WTC11 (cell line): ENCODE measurements at regions not wholly inside any gene's neighbourhood (a gene's known extent, or its start where the extent isn't known, plus 50 kb on each side); places are given as distances from the start of the nearest gene placed in this dataset.

Experiments used
- ATAC-seq: fragments of 200-7000 bp; cut with Tn5 transposase; 2 replicates; pipeline ENCODE4 v1.10.0; 2021; ENCODE audit warnings: mild to moderate bottlenecking, moderate library complexity
- CTCF ChIA-PET: fragments of 300-600 bp; sonication (Branson Sonifier 250); formaldehyde crosslinking; loops from one replicate; lab custom pipeline; 2021; ENCODE audit warnings: antibody characterized with exemption; lab: Charles Lee
- POLR2A ChIA-PET: fragments of 350-600 bp; sonication (Branson Sonifier 250); formaldehyde crosslinking; loops from one replicate; lab custom pipeline; 2021; ENCODE audit warnings: antibody characterized with exemption; lab: Charles Lee
- DNase-seq: peaks from one replicate; pipeline ENCODE4 v3.0.0; 2021; ENCODE audit warnings: low spot score
- H3K27ac Mint-ChIP-seq: 2 replicates; pipeline ENCODE4 v1.8.0; 2021; ENCODE audit warnings: mixed read lengths
- H3K27me3 Mint-ChIP-seq: 2 replicates; pipeline ENCODE4 v1.8.0; 2021; ENCODE audit warnings: low read depth, mild to moderate bottlenecking, moderate library complexity, mixed read lengths
- H3K36me3 Mint-ChIP-seq: 2 replicates; pipeline ENCODE4 v1.8.0; 2021; ENCODE audit warnings: mixed read lengths
- H3K4me1 Mint-ChIP-seq: 2 replicates; pipeline ENCODE4 v1.8.0; 2022; ENCODE audit warnings: mixed read lengths
- H3K4me3 Mint-ChIP-seq: 2 replicates; pipeline ENCODE4 v1.8.0; 2021; ENCODE audit warnings: mild to moderate bottlenecking, moderate library complexity, mixed read lengths
- H3K9me3 Mint-ChIP-seq: 2 replicates; pipeline ENCODE4 v1.8.0; 2021; ENCODE audit warnings: mixed read lengths
- AR ChIP-seq: fragments of 250-450 bp; sonication (Bioruptor Pico); IDR thresholded peaks from 2 replicates; pipeline ENCODE4 v1.9.0; 2021; ENCODE audit warnings: mild to moderate bottlenecking
- ATF1 ChIP-seq: sonication (generic); formaldehyde crosslinking; IDR thresholded peaks from 2 replicates; pipeline ENCODE4 v1.8.1; 2023; ENCODE audit warnings: mild to moderate bottlenecking, moderate library complexity, missing genetic modification reagents
- CBFB ChIP-seq: sonication (generic); formaldehyde crosslinking; IDR thresholded peaks from 2 replicates; pipeline ENCODE4 v1.8.1; 2022; ENCODE audit warnings: mild to moderate bottlenecking, low read depth, missing genetic modification reagents
- CTCF ChIP-seq: fragments of 200-600 bp; IDR thresholded peaks from 2 replicates; pipeline ENCODE4 v1.8.0; 2022; ENCODE audit warnings: antibody characterized with exemption
- ELF4 ChIP-seq: sonication (generic); formaldehyde crosslinking; IDR thresholded peaks from 2 replicates; pipeline ENCODE4 v1.8.1; 2022; ENCODE audit warnings: low read depth, mild to moderate bottlenecking, moderate library complexity, missing genetic modification reagents
- FOXJ3 ChIP-seq: sonication (generic); formaldehyde crosslinking; IDR thresholded peaks from 2 replicates; pipeline ENCODE4 v1.9.0; 2021; ENCODE audit warnings: missing genetic modification reagents, mild to moderate bottlenecking, borderline replicate concordance
- KAT7 ChIP-seq: sonication (generic); formaldehyde crosslinking; IDR thresholded peaks from 2 replicates; pipeline ENCODE4 v1.8.1; 2023; ENCODE audit warnings: missing genetic modification reagents, mild to moderate bottlenecking, borderline replicate concordance
- MYBL2 ChIP-seq: sonication (generic); formaldehyde crosslinking; IDR thresholded peaks from 2 replicates; pipeline ENCODE4 v1.8.1; 2023; ENCODE audit warnings: mild to moderate bottlenecking, moderate library complexity, missing genetic modification reagents
- NR2C2 ChIP-seq: sonication (generic); formaldehyde crosslinking; IDR thresholded peaks from 2 replicates; pipeline ENCODE4 v1.8.0; 2022; ENCODE audit warnings: mild to moderate bottlenecking, missing genetic modification reagents
- OVOL2 ChIP-seq: fragments of 250-450 bp; sonication (Bioruptor Pico); IDR thresholded peaks from 2 replicates; pipeline ENCODE4 v1.9.0; 2021; ENCODE audit warnings: mild to moderate bottlenecking, borderline replicate concordance
- PRRX2 ChIP-seq: fragments of 250-450 bp; sonication (Bioruptor Pico); IDR thresholded peaks from 2 replicates; pipeline ENCODE4 v1.8.0; 2021; ENCODE audit warnings: mild to moderate bottlenecking
- RORB ChIP-seq: fragments of 250-450 bp; sonication (Bioruptor Pico); IDR thresholded peaks from 2 replicates; pipeline ENCODE4 v1.9.0; 2021; ENCODE audit warnings: mild to moderate bottlenecking
- SMAD3 ChIP-seq: sonication (generic); formaldehyde crosslinking; IDR thresholded peaks from 2 replicates; pipeline ENCODE4 v1.8.0; 2022; ENCODE audit warnings: missing genetic modification reagents, mild to moderate bottlenecking, borderline replicate concordance
- ZBTB21 ChIP-seq: sonication (generic); formaldehyde crosslinking; IDR thresholded peaks from 2 replicates; pipeline ENCODE4 v1.8.1; 2023; ENCODE audit warnings: mild to moderate bottlenecking, missing genetic modification reagents, borderline replicate concordance
- ZNF232 ChIP-seq: sonication (generic); formaldehyde crosslinking; IDR thresholded peaks from 2 replicates; pipeline ENCODE4 v1.8.0; 2022; ENCODE audit warnings: mild to moderate bottlenecking, missing genetic modification reagents
- ZNF396 ChIP-seq: fragments of 250-450 bp; sonication (Bioruptor Pico); IDR thresholded peaks from 2 replicates; pipeline ENCODE4 v1.8.0; 2021; ENCODE audit warnings: mild to moderate bottlenecking, moderate library complexity, borderline replicate concordance
- ZNF416 ChIP-seq: fragments of 250-450 bp; sonication (Bioruptor Pico); IDR thresholded peaks from 2 replicates; pipeline ENCODE4 v1.9.0; 2021; ENCODE audit warnings: mild to moderate bottlenecking, inconsistent platforms
- ZNF423 ChIP-seq: fragments of 250-450 bp; sonication (Bioruptor Pico); IDR thresholded peaks from 2 replicates; pipeline ENCODE4 v2.1.2; 2022; ENCODE audit warnings: mild to moderate bottlenecking, moderate library complexity
- TF ChIP-seq, protein P1 (sequence below): fragments of 250-450 bp; sonication (Bioruptor Pico); IDR thresholded peaks from 2 replicates; pipeline ENCODE4 v1.9.0; 2021; ENCODE audit warnings: mild to moderate bottlenecking
- TF ChIP-seq, protein P2 (sequence below): sonication (generic); formaldehyde crosslinking; IDR thresholded peaks from 2 replicates; pipeline ENCODE4 v1.8.1; 2022; ENCODE audit warnings: missing genetic modification reagents, borderline replicate concordance
- TF ChIP-seq, protein P3 (sequence below): fragments of 250-450 bp; sonication (Bioruptor Pico); IDR thresholded peaks from 2 replicates; pipeline ENCODE4 v1.9.0; 2021; ENCODE audit warnings: moderate library complexity, mild to moderate bottlenecking, inconsistent platforms, borderline replicate concordance
- TF ChIP-seq, protein P4 (sequence below): sonication (generic); formaldehyde crosslinking; IDR thresholded peaks from 2 replicates; pipeline ENCODE4 v1.8.1; 2022; ENCODE audit warnings: low read depth, missing genetic modification reagents, borderline replicate concordance

GRCh38 chr1:217268058-217268457 is 362.8 kb downstream of the GPATCH2 start:
- Mint-ChIP-seq H3K9me3 (no peaks in the 10 kb centered on the region), H3K27ac (no peak overlapping the region), H3K27me3 (no peaks in the 10 kb centered on the region; the same call in 1 of the 2 replicates), H3K4me1 (0 out of 2 replicates have a peak, but pooled peaks cover 11% of the 10 kb centered on the region), H3K36me3 (no peaks in the 10 kb centered on the region), H3K4me3 (no peak overlapping the region)
- CTCF ChIA-PET: no interaction called here
- POLR2A ChIA-PET: no interaction called here
- ATAC-seq (no peak), DNase-seq (no peak)
- no peak for TF ChIP-seq ZBTB21
- no peak for TF ChIP-seq ATF1
- TF ChIP-seq ZNF423 (CRISPR knock-in tag): no peak
- TF ChIP-seq, protein P1, sequence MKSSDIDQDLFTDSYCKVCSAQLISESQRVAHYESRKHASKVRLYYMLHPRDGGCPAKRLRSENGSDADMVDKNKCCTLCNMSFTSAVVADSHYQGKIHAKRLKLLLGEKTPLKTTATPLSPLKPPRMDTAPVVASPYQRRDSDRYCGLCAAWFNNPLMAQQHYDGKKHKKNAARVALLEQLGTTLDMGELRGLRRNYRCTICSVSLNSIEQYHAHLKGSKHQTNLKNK (CRISPR knock-in tag): no peak
- TF ChIP-seq ZNF232 (CRISPR knock-in tag): no peak
- no peak for TF ChIP-seq ZNF416 (CRISPR knock-in tag)
- no peak for TF ChIP-seq CTCF
- TF ChIP-seq, protein P2, sequence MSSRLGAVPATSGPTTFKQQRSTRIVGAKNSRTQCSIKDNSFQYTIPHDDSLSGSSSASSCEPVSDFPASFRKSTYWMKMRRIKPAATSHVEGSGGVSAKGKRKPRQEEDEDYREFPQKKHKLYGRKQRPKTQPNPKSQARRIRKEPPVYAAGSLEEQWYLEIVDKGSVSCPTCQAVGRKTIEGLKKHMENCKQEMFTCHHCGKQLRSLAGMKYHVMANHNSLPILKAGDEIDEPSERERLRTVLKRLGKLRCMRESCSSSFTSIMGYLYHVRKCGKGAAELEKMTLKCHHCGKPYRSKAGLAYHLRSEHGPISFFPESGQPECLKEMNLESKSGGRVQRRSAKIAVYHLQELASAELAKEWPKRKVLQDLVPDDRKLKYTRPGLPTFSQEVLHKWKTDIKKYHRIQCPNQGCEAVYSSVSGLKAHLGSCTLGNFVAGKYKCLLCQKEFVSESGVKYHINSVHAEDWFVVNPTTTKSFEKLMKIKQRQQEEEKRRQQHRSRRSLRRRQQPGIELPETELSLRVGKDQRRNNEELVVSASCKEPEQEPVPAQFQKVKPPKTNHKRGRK (CRISPR knock-in tag): no peak
- no peak for TF ChIP-seq ZNF396 (CRISPR knock-in tag)
- no peak for TF ChIP-seq MYBL2
- TF ChIP-seq KAT7 (CRISPR knock-in tag): no peak
- no peak for TF ChIP-seq ELF4 (CRISPR knock-in tag)
- TF ChIP-seq NR2C2 (CRISPR knock-in tag): no peak
- no peak for TF ChIP-seq CBFB (CRISPR knock-in tag)
- TF ChIP-seq, protein P3, sequence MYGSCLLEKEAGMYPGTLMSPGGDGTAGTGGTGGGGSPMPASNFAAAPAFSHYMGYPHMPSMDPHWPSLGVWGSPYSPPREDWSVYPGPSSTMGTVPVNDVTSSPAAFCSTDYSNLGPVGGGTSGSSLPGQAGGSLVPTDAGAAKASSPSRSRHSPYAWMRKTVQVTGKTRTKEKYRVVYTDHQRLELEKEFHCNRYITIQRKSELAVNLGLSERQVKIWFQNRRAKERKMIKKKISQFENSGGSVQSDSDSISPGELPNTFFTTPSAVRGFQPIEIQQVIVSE: no peak
- TF ChIP-seq OVOL2 (CRISPR knock-in tag): no peak
- TF ChIP-seq AR (CRISPR knock-in tag): no peak
- TF ChIP-seq, protein P4, sequence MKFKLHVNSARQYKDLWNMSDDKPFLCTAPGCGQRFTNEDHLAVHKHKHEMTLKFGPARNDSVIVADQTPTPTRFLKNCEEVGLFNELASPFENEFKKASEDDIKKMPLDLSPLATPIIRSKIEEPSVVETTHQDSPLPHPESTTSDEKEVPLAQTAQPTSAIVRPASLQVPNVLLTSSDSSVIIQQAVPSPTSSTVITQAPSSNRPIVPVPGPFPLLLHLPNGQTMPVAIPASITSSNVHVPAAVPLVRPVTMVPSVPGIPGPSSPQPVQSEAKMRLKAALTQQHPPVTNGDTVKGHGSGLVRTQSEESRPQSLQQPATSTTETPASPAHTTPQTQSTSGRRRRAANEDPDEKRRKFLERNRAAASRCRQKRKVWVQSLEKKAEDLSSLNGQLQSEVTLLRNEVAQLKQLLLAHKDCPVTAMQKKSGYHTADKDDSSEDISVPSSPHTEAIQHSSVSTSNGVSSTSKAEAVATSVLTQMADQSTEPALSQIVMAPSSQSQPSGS (CRISPR knock-in tag): no peak

DNA sequence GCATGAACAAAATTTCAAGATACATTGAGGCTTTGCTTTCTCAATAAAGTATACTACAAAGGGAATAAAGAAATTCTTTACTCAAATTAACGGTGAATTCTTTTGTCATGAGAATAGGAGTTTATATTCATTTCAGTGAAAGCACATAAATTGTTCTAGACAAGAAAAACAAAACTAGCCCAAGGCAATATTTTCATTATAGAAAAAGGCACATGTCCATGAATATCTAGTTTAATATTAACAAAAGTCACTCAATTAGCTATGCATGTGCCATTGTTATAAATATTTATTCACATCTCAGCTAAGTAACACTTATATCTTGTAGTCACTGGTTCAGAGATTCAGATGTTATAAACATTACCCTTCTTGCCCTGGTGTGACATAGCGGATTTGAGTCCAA is 369.3 kb downstream of the GPATCH2 start:
- CTCF ChIA-PET: no interaction called here
- Mint-ChIP-seq H3K27me3 (no peaks in the 10 kb centered on the region), H3K4me1 (0 out of 2 replicates have a peak, but pooled peaks cover 4% of the 10 kb centered on the region), H3K4me3 (no peak overlapping the region), H3K27ac (no peak overlapping the region), H3K36me3 (no peaks in the 10 kb centered on the region), H3K9me3 (no peaks in the 10 kb centered on the region)
- POLR2A ChIA-PET: no interaction called here
- ATAC-seq: no peak
- no peak for DNase-seq
- no peak for TF ChIP-seq RORB (CRISPR knock-in tag)
- TF ChIP-seq PRRX2 (CRISPR knock-in tag): no peak
- TF ChIP-seq FOXJ3 (CRISPR knock-in tag): no peak
- no peak for TF ChIP-seq SMAD3 (CRISPR knock-in tag)
